ENCODE measurements at regions not wholly inside any gene's neighbourhood (a gene's known extent, or its start where the extent isn't known, plus 50 kb on each side); places are given as distances from the start of the nearest gene placed in this dataset.

DNA sequence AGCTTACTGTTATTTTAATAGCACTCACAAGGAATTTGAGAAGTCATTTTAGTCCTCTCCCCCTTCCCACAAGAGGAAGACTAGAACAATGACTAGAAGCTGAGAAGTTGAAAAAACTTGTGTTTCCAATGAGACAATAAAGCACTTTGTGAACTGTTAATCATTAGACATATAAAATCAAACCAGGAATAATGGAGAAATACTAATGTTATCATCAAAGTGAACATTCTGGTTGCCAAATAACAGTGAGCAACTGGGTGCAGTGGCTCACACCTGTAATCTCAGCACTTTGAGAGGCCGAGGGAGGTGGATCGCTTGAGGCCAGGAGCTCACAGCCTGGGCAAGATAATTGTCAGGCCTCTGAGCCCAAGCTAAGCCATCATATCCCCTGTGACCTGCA lies 54.0 kb upstream of the RASAL2 start:
- Histone ChIP-seq H4K5ac (ENCODE audit: insufficient read length, low read depth, low read length) (no peak overlapping the region), H4K8ac (ENCODE audit: extremely low read depth, insufficient read depth, low read length) (no peak overlapping the region), H3K4me1 (replicated peaks in 1 of 4; ENCODE audit: control insufficient read depth in 3 of 4, insufficient read depth in 4 of 4, low read length in 3 of 4) (no peaks in the 10 kb centered on the region; a peak in 1 of 7 replicates), H2BK5ac (ENCODE audit: low read depth, low read length) (no peak overlapping the region), H3K23ac (ENCODE audit: insufficient read length) (no peak overlapping the region), H4K91ac (replicated peaks; ENCODE audit: insufficient read length, low read length) (no peak overlapping the region), H2AFZ (ENCODE audit: low read length) (no peak overlapping the region), H3K79me1 (ENCODE audit: low read depth, low read length) (no peaks in the 10 kb centered on the region), H3K23me2 (ENCODE audit: low read depth, low read length) (no peaks in the 10 kb centered on the region; the same call in 1 of the 2 replicates), H3K27me3 (replicated peaks in 1 of 4; ENCODE audit: control insufficient read depth in 3 of 4, extremely low read depth in 1 of 4, insufficient read depth in 3 of 4, low read length in 3 of 4) (no peaks in the 10 kb centered on the region; a peak in 1 of 7 replicates), H3K56ac (replicated peaks; ENCODE audit: insufficient read length, low read depth, low read length) (no peak overlapping the region), H3K79me2 (ENCODE audit: control insufficient read depth in 1 of 2, insufficient read depth in 2 of 2, low read length in 2 of 2) (no peaks in the 10 kb centered on the region), H3K27ac (ENCODE audit: low read depth, low read length) (no peak overlapping the region), H2BK120ac (replicated peaks; ENCODE audit: low read depth, low read length) (no peak overlapping the region), H3K4me3 (ENCODE audit: extremely low read depth in 1 of 4, insufficient read depth in 2 of 4, low read depth in 3 of 4, low read length in 4 of 4) (no peak overlapping the region), H3K9me3 (ENCODE audit: insufficient read depth in 2 of 2, low read depth in 1 of 2, low read length in 1 of 2) (no peaks in the 10 kb centered on the region), H2BK20ac (ENCODE audit: low read length) (no peak overlapping the region), H3K4ac (replicated peaks; ENCODE audit: insufficient read length, low read depth, low read length) (no peak overlapping the region), H3K18ac (ENCODE audit: extremely low read depth, low read length) (no peak overlapping the region), H3K9ac (replicated peaks in 1 of 4; ENCODE audit: extremely low read depth in 1 of 4, low read depth in 3 of 4, low read length in 3 of 4) (no peak overlapping the region), H3K36me3 (ENCODE audit: control insufficient read depth in 2 of 4, insufficient read depth in 4 of 4, low read length in 3 of 4) (no peaks in the 10 kb centered on the region), H3K4me2 (ENCODE audit: insufficient read depth in 1 of 2, low read depth in 2 of 2, low read length in 2 of 2) (no peak overlapping the region), H3K14ac (ENCODE audit: insufficient read length) (no peak overlapping the region), H4K20me1 (replicated peaks in 1 of 2; ENCODE audit: control insufficient read depth in 1 of 2, insufficient read depth in 2 of 2, low read length in 2 of 2) (no peaks in the 10 kb centered on the region), H2AK5ac (ENCODE audit: low read depth, low read length) (no peak overlapping the region), H2BK15ac (ENCODE audit: low read length) (no peak overlapping the region), H2BK12ac (ENCODE audit: low read depth, low read length) (no peak overlapping the region)
- DNase-seq (ENCODE audit: low read depth in 1 of 2, low spot score in 2 of 2) (no peak), FAIRE-seq (no peak)
- ChIA-PET POLR2A (ENCODE audit: partially characterized antibody) (no interaction called here), CTCF (ENCODE audit: partially characterized antibody) (interaction anchor here (1.1 to 1.3 kb wide), 2 partner anchors 21 to 91 kb away, joined by 5 to 7 read pairs; no protein-coding TSS in a partner anchor)
- TF ChIP-seq SIX5 (IDR thresholded peaks at IDR 0.05; ENCODE audit: low read depth, low read length) (no peak), NRF1 (IDR thresholded peaks at IDR 0.05; ENCODE audit: low read depth, low read length) (no peak), MAFK (IDR thresholded peaks at IDR 0.05; ENCODE audit: low read depth, low read length) (no peak), CBX5 (IDR thresholded peaks at IDR 0.05; ENCODE audit: low read depth, low read length) (no peak), EP300 (IDR thresholded peaks at IDR 0.05; ENCODE audit: borderline replicate concordance in 1 of 2, low read depth in 2 of 2, low read length in 2 of 2) (no peak), KDM1A (IDR thresholded peaks at IDR 0.05; ENCODE audit: borderline replicate concordance, low read length) (no peak), BCL11A (IDR thresholded peaks at IDR 0.05; ENCODE audit: low read depth in 2 of 2, low read length in 2 of 2) (no peak), RFX5 (IDR thresholded peaks at IDR 0.05; ENCODE audit: borderline replicate concordance, low read depth, low read length) (no peak), SAP30 (IDR thresholded peaks at IDR 0.05; ENCODE audit: insufficient read depth, insufficient replicate concordance, low read length) (no peak), TAF7 (optimal IDR thresholded peaks at IDR 0.05; ENCODE audit: borderline replicate concordance, low read depth, low read length) (no peak), BACH1 (IDR thresholded peaks at IDR 0.05; ENCODE audit: low read length) (no peak), YY1 (IDR thresholded peaks at IDR 0.05; ENCODE audit: low read depth, low read length) (no peak), TEAD4 (IDR thresholded peaks at IDR 0.05; ENCODE audit: low read depth, low read length) (no peak), SUZ12 (IDR thresholded peaks at IDR 0.05; ENCODE audit: low read length) (no peak), RNF2 (IDR thresholded peaks at IDR 0.05; ENCODE audit: borderline replicate concordance, low read depth, low read length, missing control alignments, poor library complexity, severe bottlenecking) (no peak)
- 90% methylated on average over 2 of the region's 2 CpGs; no CpG with 5 or more reads in 1 of the 2 experiments for WGBS, 2 experiments (ENCODE audit: extremely low coverage in 1 of 2, insufficient coverage in 1 of 2, insufficient read length in 1 of 2, insufficient replicate concordance in 2 of 2, low coverage in 1 of 2, low lambda C conversion rate in 2 of 2, missing lambda C conversion rate in 1 of 2)
